K562 (cell line): ENCODE measurements at regions not wholly inside any gene's neighbourhood (a gene's known extent, or its start where the extent isn't known, plus 50 kb on each side); places are given as distances from the start of the nearest gene placed in this dataset. TPM values are rescaled to one million over a fixed set of nuclear protein-coding genes. Genes with fewer than 3 reads are reported as not detected.

Source experiments
- ATAC-seq: fragments of 200-7000 bp; cut with Tn5 transposase; 3 replicates; pipeline ENCODE4 v1.9.1; 2020; ENCODE audit warnings: moderate library complexity
- BruUV-seq: library from RNA; stranded (reverse); fragments of 400-500 nt; replicated peaks from 2 replicates; lab custom pipeline; 2021; lab: Mats Ljungman, UMichigan
- CTCF ChIA-PET: fragments of 300-600 bp; formaldehyde crosslinking; extraction: SDS; loops from one replicate; lab custom pipeline; 2021; ENCODE audit warnings: low intra/inter-chr PET ratio; lab: Yijun Ruan, JAX
- POLR2A ChIA-PET: fragments of 300-600, 350-650 bp; sonication (Branson Sonifier 250); formaldehyde crosslinking; extraction: SDS; loops from one replicate; lab custom pipeline; 2021; ENCODE audit warnings: antibody characterized with exemption, inconsistent platforms; lab: Yijun Ruan, JAX
- DNase-seq, 4 experiments: peaks; one replicate each; pipeline versions ENCODE4 v3.0.0 to v3.0.0-alpha.2; 2011 to 2018; ENCODE audit warnings: low spot score in 3 of 4, mixed read lengths in 3 of 4; ENCODE audit errors: extremely low read depth in 1 of 4
- FAIRE-seq: peaks from 2 replicates; lab custom pipeline; 2011; peaks lifted over from hg19 to GRCh38; lab: Jason Lieb, UNC
- H2AFZ ChIP-seq: 2 replicates; pipeline ENCODE4 v1.6.0; 2011; ENCODE audit warnings: low read depth, low read length, control low read depth, inconsistent platforms
- H3K27ac ChIP-seq: fragments of 200-600 bp; 3 replicates; pipeline ENCODE4 v1.8.0; 2011; ENCODE audit warnings: low read depth, mild to moderate bottlenecking, control low read depth, inconsistent platforms, low read length, moderate library complexity, mixed read lengths; ENCODE audit errors: extremely low read depth
- H3K27me3 ChIP-seq, 2 experiments: fragments of 300-600 bp in 1 of 2; 2 replicates in 1 of 2; 3 replicates in 1 of 2; pipeline versions ENCODE4 v1.6.0 to v1.8.0; 2011; ENCODE audit warnings: inconsistent platforms in 2 of 2, low read length in 2 of 2, mild to moderate bottlenecking in 1 of 2, mixed read lengths in 1 of 2, moderate library complexity in 1 of 2; ENCODE audit not compliant: control insufficient read depth in 2 of 2, insufficient read depth in 2 of 2
- H3K36me3 ChIP-seq: fragments of 300-600 bp; 3 replicates; pipeline ENCODE4 v1.8.0; 2011; ENCODE audit warnings: mild to moderate bottlenecking, low read length, inconsistent platforms; ENCODE audit not compliant: control insufficient read depth, insufficient read depth
- H3K4me1 ChIP-seq, 2 experiments: fragments of 200-600 bp in 1 of 2; replicated peaks in 1 of 2; 2 replicates in 1 of 2; 3 replicates in 1 of 2; pipeline versions ENCODE4 v1.5.1 to v1.8.0; 2011; ENCODE audit warnings: inconsistent platforms in 2 of 2, low read length in 2 of 2, mild to moderate bottlenecking in 1 of 2, mixed read lengths in 1 of 2, moderate library complexity in 1 of 2; ENCODE audit not compliant: control insufficient read depth in 2 of 2, insufficient read depth in 2 of 2
- H3K4me2 ChIP-seq: 2 replicates; pipeline ENCODE4 v1.6.1; 2011; ENCODE audit warnings: low read length, control low read depth, inconsistent platforms, mixed read lengths; ENCODE audit not compliant: insufficient read depth
- H3K4me3 ChIP-seq: fragments of 200-600 bp; sonication (generic), shearing (Covaris generic); 2 replicates; pipeline ENCODE4 v1.5.1; 2016; ENCODE audit warnings: control low read depth, inconsistent platforms
- H3K79me2 ChIP-seq: fragments of 200-600 bp; 3 replicates; pipeline ENCODE4 v1.8.0; 2011; ENCODE audit warnings: low read length, inconsistent platforms; ENCODE audit not compliant: control insufficient read depth, insufficient read depth
- H3K9ac ChIP-seq, 2 experiments: 2 replicates each; pipeline versions ENCODE4 v1.6.0 to v1.6.1; 2011; ENCODE audit warnings: low read depth in 2 of 2, low read length in 2 of 2, control low read depth in 1 of 2, inconsistent platforms in 1 of 2, mild to moderate bottlenecking in 1 of 2, mixed read lengths in 1 of 2; ENCODE audit not compliant: insufficient read depth in 1 of 2
- H3K9me1 ChIP-seq: one replicate; pipeline ENCODE4 v1.6.0; 2011; ENCODE audit warnings: inconsistent platforms, mild to moderate bottlenecking, low read length, moderate library complexity; ENCODE audit not compliant: control insufficient read depth, insufficient read depth
- H3K9me3 ChIP-seq: replicated peaks from 2 replicates; pipeline ENCODE4 v1.5.1; 2011; ENCODE audit warnings: low read depth, low read length, inconsistent platforms; ENCODE audit not compliant: control insufficient read depth, insufficient read depth
- H4K20me1 ChIP-seq: replicated peaks from 2 replicates; pipeline ENCODE4 v1.6.1; 2011; ENCODE audit warnings: low read length, inconsistent platforms, mixed read lengths; ENCODE audit not compliant: control insufficient read depth, insufficient read depth
- ELF1 ChIP-seq: fragments of 200-800 bp; sonication (Bioruptor generic); IDR thresholded peaks from 2 replicates; pipeline ENCODE4 v1.6.1; 2016; ENCODE audit warnings: missing genetic modification characterization, missing compliant biosample characterization
- LCOR ChIP-seq: sonication (generic); formaldehyde crosslinking; IDR thresholded peaks from 2 replicates; pipeline ENCODE4 v1.8.0; 2022; ENCODE audit warnings: mild to moderate bottlenecking, missing genetic modification reagents
- POU5F1 ChIP-seq: fragments of 150-350 bp; IDR thresholded peaks from 2 replicates; pipeline ENCODE4 v1.6.1; 2014; ENCODE audit warnings: borderline replicate concordance, low read length, low read depth, mild to moderate bottlenecking; ENCODE audit not compliant: partially characterized antibody
- RBM15 ChIP-seq: fragments of 200-400 bp; formaldehyde crosslinking; IDR thresholded peaks from 2 replicates; pipeline ENCODE4 v1.6.1; 2018; ENCODE audit warnings: mild to moderate bottlenecking, low read length, moderate library complexity; ENCODE audit not compliant: insufficient read depth
- STAT5A ChIP-seq: IDR thresholded peaks from 2 replicates; pipeline ENCODE4 v1.6.1; 2012; ENCODE audit warnings: low read length, inconsistent platforms, borderline replicate concordance
- TSC22D4 ChIP-seq: fragments of 450-650 bp; IDR thresholded peaks from 2 replicates; pipeline ENCODE4 v1.6.1; 2016; ENCODE audit warnings: missing genetic modification characterization, missing biosample characterization, control low read depth
- ZKSCAN1 ChIP-seq: fragments of 150-350 bp; IDR thresholded peaks from 2 replicates; pipeline ENCODE4 v1.6.1; 2016; ENCODE audit warnings: low read depth, low read length
- ZKSCAN8 ChIP-seq: fragments of 200-800 bp; sonication (Bioruptor generic); IDR thresholded peaks from 2 replicates; pipeline ENCODE4 v1.6.1; 2016; ENCODE audit warnings: missing genetic modification characterization, missing compliant biosample characterization
- ZNF133 ChIP-seq: fragments of 250-450 bp; sonication (Bioruptor Pico); IDR thresholded peaks from 2 replicates; pipeline ENCODE4 v1.4.0; 2020; ENCODE audit warnings: mild to moderate bottlenecking
- ZSCAN29 ChIP-seq: fragments of 450-650 bp; IDR thresholded peaks from 2 replicates; pipeline ENCODE4 v1.6.1; 2017
- WGBS: fragments of 100-300 bp; shearing (Covaris generic); methylation state at CpG from one replicate; pipeline ENCODE4 v1.1.6; 2016; ENCODE audit warnings: low coverage, mixed read lengths; ENCODE audit not compliant: insufficient coverage; ENCODE audit errors: missing lambda C conversion rate; 5-methylcytosine and 5-hydroxymethylcytosine counted together
- in situ Hi-C: fragments of 300-500 bp; cut with MboI; formaldehyde crosslinking; loops from 4 replicates; pipeline ENCODE4 v1.15.0; 2018; ENCODE audit warnings: inconsistent platforms, mixed read lengths
- intact Hi-C: fragments of 100-400 bp; cut with micrococcal nuclease; formaldehyde crosslinking; loops from 2 replicates; pipeline ENCODE4 v1.14.2; 2022
- small RNA-seq: library from RNA; depleted of rRNA; stranded (forward); fragments of <200 nt; gene quantifications from one replicate; pipeline ENCODE3, GENCODE V24; 2014
- TF ChIP-seq, protein P1 (sequence below): sonication (generic); formaldehyde crosslinking; IDR thresholded peaks from 2 replicates; pipeline ENCODE4 v1.8.1; 2023; ENCODE audit warnings: missing genetic modification reagents, mild to moderate bottlenecking, borderline replicate concordance

DNA sequence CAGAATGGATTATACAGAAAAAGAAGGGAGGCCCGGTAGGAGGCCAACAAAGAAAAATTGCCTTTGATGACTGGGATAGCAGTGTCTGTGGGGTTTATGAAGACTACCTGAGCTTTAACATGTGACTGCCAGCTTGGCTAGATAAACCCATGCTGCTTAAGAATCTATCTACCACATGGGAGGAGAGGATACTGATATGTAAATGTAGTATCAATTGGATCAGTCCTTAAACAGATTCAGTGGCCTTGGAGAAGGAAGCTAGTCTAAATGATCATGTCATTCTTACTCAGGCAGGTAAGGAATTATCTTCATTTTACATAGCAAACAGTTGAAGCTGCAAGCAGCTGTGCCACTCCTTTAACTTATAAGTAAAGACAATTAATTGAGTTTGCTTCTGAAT is 50.0 kb upstream of the SYNPR start:
- Histone ChIP-seq H3K9me3 (no peaks in the 10 kb centered on the region), H2AFZ (no peak overlapping the region), H3K27me3 (no peaks in the 10 kb centered on the region), H3K4me2 (no peak overlapping the region), H3K4me1 (no peaks in the 10 kb centered on the region), H3K36me3 (no peaks in the 10 kb centered on the region), H3K9me1 (no peaks in the 10 kb centered on the region), H3K27ac (no peak overlapping the region), H3K4me3 (no peak overlapping the region), H3K9ac (no peak overlapping the region), H4K20me1 (no peaks in the 10 kb centered on the region), H3K79me2 (no peaks in the 10 kb centered on the region)
- intact Hi-C loops (no loop called here), in situ Hi-C loops (no loop called here)
- no peak for TF ChIP-seq TSC22D4 (tag)
- no peak for TF ChIP-seq ZNF133
- TF ChIP-seq STAT5A: no peak
- TF ChIP-seq LCOR (CRISPR knock-in tag): no peak
- no peak for TF ChIP-seq RBM15
- TF ChIP-seq ZKSCAN1: no peak
- no peak for TF ChIP-seq ZSCAN29
- TF ChIP-seq, protein P1, sequence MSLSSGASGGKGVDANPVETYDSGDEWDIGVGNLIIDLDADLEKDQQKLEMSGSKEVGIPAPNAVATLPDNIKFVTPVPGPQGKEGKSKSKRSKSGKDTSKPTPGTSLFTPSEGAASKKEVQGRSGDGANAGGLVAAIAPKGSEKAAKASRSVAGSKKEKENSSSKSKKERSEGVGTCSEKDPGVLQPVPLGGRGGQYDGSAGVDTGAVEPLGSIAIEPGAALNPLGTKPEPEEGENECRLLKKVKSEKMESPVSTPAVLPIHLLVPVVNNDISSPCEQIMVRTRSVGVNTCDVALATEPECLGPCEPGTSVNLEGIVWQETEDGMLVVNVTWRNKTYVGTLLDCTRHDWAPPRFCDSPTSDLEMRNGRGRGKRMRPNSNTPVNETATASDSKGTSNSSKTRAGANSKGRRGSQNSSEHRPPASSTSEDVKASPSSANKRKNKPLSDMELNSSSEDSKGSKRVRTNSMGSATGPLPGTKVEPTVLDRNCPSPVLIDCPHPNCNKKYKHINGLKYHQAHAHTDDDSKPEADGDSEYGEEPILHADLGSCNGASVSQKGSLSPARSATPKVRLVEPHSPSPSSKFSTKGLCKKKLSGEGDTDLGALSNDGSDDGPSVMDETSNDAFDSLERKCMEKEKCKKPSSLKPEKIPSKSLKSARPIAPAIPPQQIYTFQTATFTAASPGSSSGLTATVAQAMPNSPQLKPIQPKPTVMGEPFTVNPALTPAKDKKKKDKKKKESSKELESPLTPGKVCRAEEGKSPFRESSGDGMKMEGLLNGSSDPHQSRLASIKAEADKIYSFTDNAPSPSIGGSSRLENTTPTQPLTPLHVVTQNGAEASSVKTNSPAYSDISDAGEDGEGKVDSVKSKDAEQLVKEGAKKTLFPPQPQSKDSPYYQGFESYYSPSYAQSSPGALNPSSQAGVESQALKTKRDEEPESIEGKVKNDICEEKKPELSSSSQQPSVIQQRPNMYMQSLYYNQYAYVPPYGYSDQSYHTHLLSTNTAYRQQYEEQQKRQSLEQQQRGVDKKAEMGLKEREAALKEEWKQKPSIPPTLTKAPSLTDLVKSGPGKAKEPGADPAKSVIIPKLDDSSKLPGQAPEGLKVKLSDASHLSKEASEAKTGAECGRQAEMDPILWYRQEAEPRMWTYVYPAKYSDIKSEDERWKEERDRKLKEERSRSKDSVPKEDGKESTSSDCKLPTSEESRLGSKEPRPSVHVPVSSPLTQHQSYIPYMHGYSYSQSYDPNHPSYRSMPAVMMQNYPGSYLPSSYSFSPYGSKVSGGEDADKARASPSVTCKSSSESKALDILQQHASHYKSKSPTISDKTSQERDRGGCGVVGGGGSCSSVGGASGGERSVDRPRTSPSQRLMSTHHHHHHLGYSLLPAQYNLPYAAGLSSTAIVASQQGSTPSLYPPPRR: no peak
- no peak for TF ChIP-seq ELF1 (tag)
- TF ChIP-seq ZKSCAN8 (CRISPR knock-in tag): no peak
- TF ChIP-seq POU5F1: no peak
- FAIRE-seq (no peak), DNase-seq (no peak), ATAC-seq (no peak)
- ChIA-PET POLR2A (no interaction called here), CTCF (interaction anchor here (1.2 kb wide), 1 partner anchor 563 kb away, joined by 4 read pairs; no protein-coding TSS in a partner anchor)
- no TSS peak for BruUV-seq
- WGBS: 0% methylated on average over 1 of the region's 1 CpG

Small RNAs in the stretch of these regions (small RNA-seq; reads per million reads assigned to genes)
- gene UBL5P3: not detected
